ENCODE measurements at regions not wholly inside any gene's neighbourhood (a gene's known extent, or its start where the extent isn't known, plus 50 kb on each side); places are given as distances from the start of the nearest gene placed in this dataset.

- TF ChIP-seq ZNF221 (tag by site-specific recombination; IDR thresholded peaks at IDR 0.05; ENCODE audit: borderline replicate concordance) (no peak), ZBTB1 (tag by site-specific recombination; IDR thresholded peaks at IDR 0.05) (no peak)
- TF ChIP-seq, protein P1, sequence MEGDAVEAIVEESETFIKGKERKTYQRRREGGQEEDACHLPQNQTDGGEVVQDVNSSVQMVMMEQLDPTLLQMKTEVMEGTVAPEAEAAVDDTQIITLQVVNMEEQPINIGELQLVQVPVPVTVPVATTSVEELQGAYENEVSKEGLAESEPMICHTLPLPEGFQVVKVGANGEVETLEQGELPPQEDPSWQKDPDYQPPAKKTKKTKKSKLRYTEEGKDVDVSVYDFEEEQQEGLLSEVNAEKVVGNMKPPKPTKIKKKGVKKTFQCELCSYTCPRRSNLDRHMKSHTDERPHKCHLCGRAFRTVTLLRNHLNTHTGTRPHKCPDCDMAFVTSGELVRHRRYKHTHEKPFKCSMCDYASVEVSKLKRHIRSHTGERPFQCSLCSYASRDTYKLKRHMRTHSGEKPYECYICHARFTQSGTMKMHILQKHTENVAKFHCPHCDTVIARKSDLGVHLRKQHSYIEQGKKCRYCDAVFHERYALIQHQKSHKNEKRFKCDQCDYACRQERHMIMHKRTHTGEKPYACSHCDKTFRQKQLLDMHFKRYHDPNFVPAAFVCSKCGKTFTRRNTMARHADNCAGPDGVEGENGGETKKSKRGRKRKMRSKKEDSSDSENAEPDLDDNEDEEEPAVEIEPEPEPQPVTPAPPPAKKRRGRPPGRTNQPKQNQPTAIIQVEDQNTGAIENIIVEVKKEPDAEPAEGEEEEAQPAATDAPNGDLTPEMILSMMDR (tag by site-specific recombination; IDR thresholded peaks at IDR 0.05) = no peak
- TF ChIP-seq, protein P2, sequence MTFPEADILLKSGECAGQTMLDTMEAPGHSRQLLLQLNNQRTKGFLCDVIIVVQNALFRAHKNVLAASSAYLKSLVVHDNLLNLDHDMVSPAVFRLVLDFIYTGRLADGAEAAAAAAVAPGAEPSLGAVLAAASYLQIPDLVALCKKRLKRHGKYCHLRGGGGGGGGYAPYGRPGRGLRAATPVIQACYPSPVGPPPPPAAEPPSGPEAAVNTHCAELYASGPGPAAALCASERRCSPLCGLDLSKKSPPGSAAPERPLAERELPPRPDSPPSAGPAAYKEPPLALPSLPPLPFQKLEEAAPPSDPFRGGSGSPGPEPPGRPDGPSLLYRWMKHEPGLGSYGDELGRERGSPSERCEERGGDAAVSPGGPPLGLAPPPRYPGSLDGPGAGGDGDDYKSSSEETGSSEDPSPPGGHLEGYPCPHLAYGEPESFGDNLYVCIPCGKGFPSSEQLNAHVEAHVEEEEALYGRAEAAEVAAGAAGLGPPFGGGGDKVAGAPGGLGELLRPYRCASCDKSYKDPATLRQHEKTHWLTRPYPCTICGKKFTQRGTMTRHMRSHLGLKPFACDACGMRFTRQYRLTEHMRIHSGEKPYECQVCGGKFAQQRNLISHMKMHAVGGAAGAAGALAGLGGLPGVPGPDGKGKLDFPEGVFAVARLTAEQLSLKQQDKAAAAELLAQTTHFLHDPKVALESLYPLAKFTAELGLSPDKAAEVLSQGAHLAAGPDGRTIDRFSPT (tag by site-specific recombination; IDR thresholded peaks at IDR 0.05) = no peak
These were observed 888.8 kb upstream of the SOX11 start for GRCh38 chr2:4803396-4803795.
